Stomach (tissue), 4 donors: ENCODE measurements at regions not wholly inside any gene's neighbourhood (a gene's known extent, or its start where the extent isn't known, plus 50 kb on each side); places are given as distances from the start of the nearest gene placed in this dataset.

Source experiments
- CTCF ChIP-seq, 7 experiments: fragments of 450-650 bp in 4 of 7; fragments of 200-600 bp in 3 of 7; sonication (generic) in 3 of 7; IDR thresholded peaks; one replicate each; pipeline ENCODE4 v1.5.1; 2016 to 2019; ENCODE audit warnings: antibody characterized with exemption in 7 of 7, control low read depth in 2 of 7, mild to moderate bottlenecking in 1 of 7
- EP300 ChIP-seq: sonication (generic); formaldehyde crosslinking; IDR thresholded peaks from one replicate; pipeline ENCODE4 v1.6.1; 2017; ENCODE audit warnings: antibody characterized with exemption
- POLR2A ChIP-seq, 4 donors: fragments of 450-650 bp; IDR thresholded peaks; one replicate each; pipeline ENCODE4 v1.6.1; 2016; ENCODE audit warnings: antibody characterized with exemption in 4 of 4, control low read depth in 2 of 4, mild to moderate bottlenecking in 1 of 4, moderate library complexity in 1 of 4
- POLR2AphosphoS5 ChIP-seq, 3 donors: sonication (generic); formaldehyde crosslinking; IDR thresholded peaks; one replicate each; pipeline ENCODE4 v1.6.1; 2016; ENCODE audit warnings: antibody characterized with exemption in 3 of 3

GRCh38 chr16:6536411-6536810, 796.2 kb upstream of the RBFOX1 start:
- TF ChIP-seq CTCF (IDR thresholded peaks at IDR 0.05) (no peak), POLR2AphosphoS5 (IDR thresholded peaks at IDR 0.05) (no peak), EP300 (no peak), POLR2A (IDR thresholded peaks at IDR 0.05) (no peak)
